ENCODE measurements at regions not wholly inside any gene's neighbourhood (a gene's known extent, or its start where the extent isn't known, plus 50 kb on each side); places are given as distances from the start of the nearest gene placed in this dataset.

GRCh38 chr1:114035304-114035700 lies 56.0 kb downstream of the OLFML3 start:
- TF ChIP-seq EZH2 (IDR thresholded peaks at IDR 0.05; ENCODE audit: borderline replicate concordance, insufficient read depth, low read depth, low read length, poor library complexity, severe bottlenecking) (no peak), CTCF (IDR thresholded peaks at IDR 0.05) (no peak)
